NCI-H69 (cell line): ENCODE measurements at regions not wholly inside any gene's neighbourhood (a gene's known extent, or its start where the extent isn't known, plus 50 kb on each side); places are given as distances from the start of the nearest gene placed in this dataset.
"Not testable (repeated sequence)": the region's sequence is repeated elsewhere in the genome, so short reads cannot be mapped to it uniquely, and the experiment has no call there.

ENCODE experiments used
- DNase-seq: peaks from one replicate; lab custom pipeline; 2025; lab: John Stamatoyannopoulos, UW

DNA sequence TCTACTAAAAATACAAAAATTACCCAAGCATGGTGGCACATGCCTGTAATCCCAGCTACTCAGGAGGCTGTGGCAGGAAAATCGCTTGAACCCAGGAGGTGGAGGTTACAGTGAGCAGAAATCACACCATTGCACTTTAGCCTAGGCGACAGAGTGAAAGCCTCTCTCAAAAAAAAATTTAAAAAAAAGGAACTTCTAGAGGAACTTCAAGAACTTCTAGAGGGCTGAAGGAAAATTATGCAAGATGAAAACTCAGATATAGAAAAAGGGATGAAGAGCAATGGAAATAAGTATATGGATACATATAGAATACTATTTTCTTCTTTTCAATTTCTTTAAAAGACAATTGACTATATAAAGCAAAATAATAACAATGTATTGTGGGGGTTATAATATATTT lies 51.2 kb upstream of the PRR5 start:
- DNase-seq, result no peak

GRCh38 chr22:44648821-44649565 lies 53.0 kb upstream of the PRR5 start:
- DNase-seq, result no peak

- no peak for DNase-seq
Measured at GRCh38 chr22:44648085-44648820, 53.8 kb upstream of the PRR5 start.

- DNase-seq, result no peak
Measured at GRCh38 chr22:44647141-44647540, 54.9 kb upstream of the PRR5 start.

DNA sequence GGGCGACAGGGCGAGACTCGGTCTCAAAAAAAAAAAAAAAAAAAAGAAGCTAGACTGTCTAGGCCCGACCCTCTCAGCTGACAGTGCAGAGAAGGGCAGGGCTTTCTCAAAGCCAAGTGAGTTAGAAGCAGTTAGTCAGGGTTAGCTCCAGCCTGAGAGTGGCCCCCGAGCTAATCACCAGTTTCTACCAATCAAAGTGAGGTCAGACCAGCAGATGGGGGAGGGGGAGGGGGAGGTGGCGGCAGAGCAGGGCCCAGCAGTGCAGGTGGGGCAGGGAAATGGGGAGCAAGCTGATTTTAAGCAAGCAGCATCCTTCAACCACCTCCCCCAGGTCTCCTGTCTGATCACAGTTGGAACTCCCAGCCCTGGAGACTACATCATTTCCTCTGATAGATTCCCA lies 55.3 kb upstream of the PRR5 start:
- DNase-seq, result no peak

DNA sequence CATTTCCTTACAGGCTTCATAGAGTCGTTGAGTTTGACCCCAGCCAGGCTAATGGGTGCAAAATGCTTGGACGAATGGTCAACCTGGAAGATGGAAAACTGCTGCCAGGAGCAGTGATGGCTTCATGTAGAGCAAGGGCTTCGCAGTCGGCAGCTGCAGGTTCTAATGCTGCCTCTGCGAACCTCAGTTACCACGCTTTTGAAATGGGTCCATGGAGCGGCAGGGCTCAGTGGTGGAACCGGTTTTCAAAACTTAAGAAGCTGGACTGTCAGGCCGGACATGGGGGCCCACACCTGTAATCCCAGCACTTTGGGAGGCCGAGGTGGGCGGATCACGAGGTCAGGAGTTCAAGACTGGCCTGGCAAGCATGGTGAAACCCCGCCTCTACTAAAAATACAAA lies 55.9 kb upstream of the PRR5 start:
- no peak for DNase-seq

DNA sequence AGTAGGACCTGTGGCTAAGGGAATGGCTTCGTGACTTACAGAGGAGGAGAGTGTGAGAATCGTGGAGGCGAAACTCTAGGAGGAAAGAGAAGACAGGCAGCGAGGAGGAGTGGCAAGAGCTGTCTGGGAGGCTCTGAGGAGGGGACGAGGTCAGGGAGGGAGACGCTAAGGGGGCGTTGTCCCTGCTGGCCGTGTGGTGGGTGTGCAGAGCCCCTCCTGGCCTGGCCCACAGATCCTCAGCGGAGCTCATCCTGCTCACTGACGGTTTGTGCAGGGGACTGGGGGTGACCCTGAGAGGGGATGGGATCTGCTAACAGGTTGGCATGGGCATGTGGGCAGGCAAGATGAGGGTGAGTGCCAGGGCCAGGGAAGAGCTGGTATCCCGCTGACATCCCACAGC lies 56.5 kb upstream of the PRR5 start:
- no peak for DNase-seq

GRCh38 chr22:44645083-44645482 lies 56.9 kb upstream of the PRR5 start:
- DNase-seq, result peak; percentile 28

DNA sequence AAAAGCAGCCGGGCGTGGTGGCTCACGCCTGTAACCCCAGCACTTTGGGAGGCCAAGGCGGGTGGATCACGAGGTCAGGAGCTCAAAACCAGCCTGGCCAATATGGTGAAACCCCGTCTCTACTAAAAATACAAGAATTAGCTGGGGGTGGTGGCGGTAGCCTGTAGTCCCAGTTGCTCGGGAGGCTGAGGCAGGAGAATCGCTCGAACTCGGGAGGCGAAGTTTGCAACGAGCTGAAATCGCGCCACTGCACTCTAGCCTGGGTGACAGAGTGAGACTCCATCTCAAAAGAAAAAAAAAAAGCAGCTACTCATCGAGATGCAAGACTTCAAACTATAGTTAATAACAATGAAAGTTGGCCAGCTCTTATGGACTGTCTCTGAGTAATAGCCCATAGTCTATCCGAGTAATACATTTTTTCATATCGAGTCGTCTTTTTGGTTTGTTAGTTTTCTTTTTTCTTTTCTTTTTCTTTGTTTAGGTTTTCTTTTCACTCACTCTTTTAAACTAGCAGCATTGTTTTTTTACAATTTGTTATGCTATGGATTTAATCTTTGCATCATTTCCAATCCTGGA lies 58.4 kb upstream of the PRR5 start:
- not testable (repeated sequence) for DNase-seq

GRCh38 chr22:44642096-44642644 lies 59.8 kb upstream of the PRR5 start:
- DNase-seq, result no peak

DNA sequence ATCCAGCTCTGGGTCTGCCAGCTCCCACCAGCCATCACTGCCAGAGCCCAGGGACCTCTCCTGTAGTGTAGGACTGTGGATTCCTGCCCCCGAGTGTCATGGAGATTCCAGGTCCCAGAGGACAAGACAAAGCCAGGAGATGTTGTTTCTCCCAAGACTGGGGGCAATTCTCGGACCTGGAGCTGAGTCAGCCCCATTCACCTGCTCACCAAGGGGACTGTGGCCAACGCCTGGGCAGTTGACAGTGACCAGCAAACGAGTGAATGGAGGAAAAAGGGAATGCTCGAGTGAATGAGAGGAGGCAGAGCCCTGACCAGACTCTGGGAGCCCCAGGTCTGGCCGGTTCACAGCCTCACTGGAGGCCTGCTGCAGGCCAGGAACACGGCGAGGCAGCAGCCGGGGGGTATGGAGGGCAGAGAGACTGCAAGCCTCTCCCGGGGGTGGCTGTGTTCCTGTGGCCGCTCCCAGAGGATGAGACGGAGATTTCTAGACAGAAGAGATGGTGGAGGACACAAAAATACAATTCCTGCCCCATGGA lies 61.3 kb upstream of the PRR5 start:
- DNase-seq, result no peak

GRCh38 chr22:44639891-44640617 lies 62.0 kb upstream of the PRR5 start:
- DNase-seq, result no peak

- DNase-seq, result no peak
Measured at GRCh38 chr22:44638971-44639760, 62.8 kb upstream of the PRR5 start.

DNA sequence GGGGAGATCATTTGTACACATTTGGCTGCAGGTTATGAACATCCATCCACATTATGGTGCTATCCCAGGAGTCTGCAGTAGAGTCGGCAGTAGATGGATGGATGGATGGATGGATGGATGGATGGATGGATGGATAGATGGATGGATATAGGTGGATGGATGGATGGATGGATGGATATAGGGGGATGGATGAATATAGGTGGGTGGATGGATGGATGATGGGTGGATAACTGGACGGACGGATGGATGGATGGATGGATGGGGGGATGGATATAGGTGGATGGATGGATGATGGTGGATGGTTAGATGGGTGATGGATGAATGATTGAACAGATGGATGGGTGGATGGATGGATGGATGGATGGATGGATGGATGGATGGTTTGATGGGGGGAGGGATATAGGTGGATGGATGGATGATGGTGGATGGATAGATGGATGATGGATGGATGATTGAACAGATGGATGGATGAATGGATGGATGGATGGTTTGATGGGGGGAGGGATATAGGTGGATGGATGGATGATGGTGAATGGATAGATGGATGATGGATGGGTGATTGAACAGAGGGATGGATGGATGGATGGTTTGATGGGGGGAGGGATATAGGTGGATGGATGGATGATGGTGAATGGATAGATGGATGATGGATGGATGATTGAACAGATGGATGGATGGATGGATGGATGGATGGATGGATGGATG lies 65.3 kb upstream of the PRR5 start:
- DNase-seq, result not testable (repeated sequence)

DNA sequence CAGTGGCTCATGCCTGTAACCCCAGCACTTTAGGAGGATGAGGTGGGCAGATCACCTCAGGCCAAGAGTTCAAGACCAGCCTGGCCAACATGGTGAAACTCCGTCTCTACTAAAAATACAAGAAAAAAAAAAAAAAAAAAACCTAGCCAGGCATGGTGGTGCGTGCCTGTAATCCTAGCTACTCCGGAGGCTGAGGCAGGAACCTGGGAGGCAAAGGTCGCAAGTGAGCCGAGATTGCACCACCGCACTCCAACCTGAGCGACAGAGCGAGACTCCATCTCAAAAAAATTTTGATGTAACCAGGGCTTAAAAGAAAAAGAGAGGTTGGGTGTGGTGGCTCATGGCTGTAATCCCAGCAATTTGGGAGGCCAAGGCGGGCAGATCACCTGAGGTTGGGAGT lies 66.4 kb upstream of the PRR5 start:
- not testable (repeated sequence) for DNase-seq

DNA sequence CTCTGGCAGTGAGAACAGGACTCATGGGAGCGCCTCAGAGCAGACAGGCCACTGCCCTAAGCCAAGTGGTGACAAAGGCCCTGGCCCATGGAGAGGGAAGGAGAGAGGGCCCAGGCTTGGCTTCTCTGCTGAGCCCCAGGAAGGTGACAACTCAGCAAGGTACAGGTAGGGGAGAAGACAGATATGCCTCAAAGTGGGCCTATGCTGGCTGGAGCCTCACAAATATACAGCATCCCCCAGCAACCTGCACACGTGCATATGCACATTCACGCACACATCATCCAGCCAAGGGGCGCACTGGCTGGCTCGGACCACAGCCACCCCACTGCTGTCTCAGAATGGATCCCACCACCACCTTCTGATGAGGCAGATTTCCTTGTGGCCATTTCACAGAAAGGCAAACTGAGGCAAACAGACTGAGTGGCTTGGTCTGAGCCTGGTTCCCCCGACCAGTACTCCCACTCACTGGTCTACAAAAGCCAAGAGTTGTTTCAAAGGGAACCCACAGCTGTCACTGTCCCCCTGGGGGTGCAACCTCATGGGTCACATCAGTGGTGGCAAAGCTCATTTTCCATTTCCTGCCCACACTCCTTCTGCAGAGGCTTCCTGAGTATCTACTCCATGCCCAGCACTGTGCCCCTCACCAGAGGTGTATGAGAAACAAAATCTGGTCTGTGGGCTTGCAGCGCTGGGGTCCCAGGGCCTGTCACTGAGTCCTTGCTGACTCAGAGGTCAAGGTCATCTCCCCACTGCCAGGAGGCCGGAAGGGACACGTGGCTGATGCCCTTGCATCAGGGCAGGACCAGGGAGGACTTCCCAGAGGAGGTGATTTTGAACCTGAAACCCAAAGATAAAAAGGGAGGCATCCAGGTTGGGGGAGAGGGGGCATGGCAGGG lies 67.3 kb upstream of the PRR5 start:
- DNase-seq, result no peak

- no peak for DNase-seq
Measured at GRCh38 chr22:44633647-44634046, 68.4 kb upstream of the PRR5 start.

- no peak for DNase-seq
Measured at GRCh38 chr22:44632541-44633396, 69.2 kb upstream of the PRR5 start.

- DNase-seq, result no peak
Measured at GRCh38 chr22:44630826-44631225, 71.2 kb upstream of the PRR5 start.
